MM.1S (cell line): ENCODE measurements at regions not wholly inside any gene's neighbourhood (a gene's known extent, or its start where the extent isn't known, plus 50 kb on each side); places are given as distances from the start of the nearest gene placed in this dataset.

Source experiments
- DNase-seq: peaks from one replicate; pipeline ENCODE4 v3.0.0-alpha.2; 2015
- H2AFZ ChIP-seq: fragments of 300-600 bp; sonication (generic); 2 replicates; pipeline ENCODE4 v1.6.0; 2016; ENCODE audit warnings: antibody characterized with exemption, low read length
- H3F3A ChIP-seq: fragments of 300-600 bp; sonication (generic); 2 replicates; pipeline ENCODE4 v1.6.1; 2016; ENCODE audit warnings: mild to moderate bottlenecking, antibody characterized with exemption, low read length, moderate library complexity, mixed read lengths; ENCODE audit not compliant: insufficient read depth
- H3K27ac ChIP-seq: fragments of 300-600 bp; sonication (generic); 2 replicates; pipeline ENCODE4 v1.5.1; 2016; ENCODE audit warnings: mild to moderate bottlenecking, low read length
- H3K27me3 ChIP-seq: fragments of 300-600 bp; sonication (generic); replicated peaks from 2 replicates; pipeline ENCODE4 v1.6.0; 2016; ENCODE audit warnings: low read length; ENCODE audit not compliant: insufficient read depth
- H3K36me3 ChIP-seq: fragments of 300-600 bp; sonication (generic); replicated peaks from 2 replicates; pipeline ENCODE4 v1.6.1; 2016; ENCODE audit warnings: mild to moderate bottlenecking, low read length, mixed read lengths; ENCODE audit not compliant: insufficient read depth
- H3K4me1 ChIP-seq: fragments of 300-600 bp; sonication (generic); 2 replicates; pipeline ENCODE4 v1.6.1; 2016; ENCODE audit warnings: low read length, mixed read lengths
- H3K4me2 ChIP-seq: fragments of 300-600 bp; sonication (generic); 2 replicates; pipeline ENCODE4 v1.6.0; 2016; ENCODE audit warnings: low read depth, low read length
- H3K4me3 ChIP-seq: fragments of 300-600 bp; sonication (generic); 2 replicates; pipeline ENCODE4 v1.5.1; 2016; ENCODE audit warnings: low read length, mixed read lengths
- H3K79me2 ChIP-seq: fragments of 300-600 bp; sonication (generic); 2 replicates; pipeline ENCODE4 v1.6.1; 2016; ENCODE audit warnings: mixed run types, low read length, mixed read lengths
- H3K9ac ChIP-seq: fragments of 300-600 bp; sonication (generic); 2 replicates; pipeline ENCODE4 v1.6.1; 2016; ENCODE audit warnings: low read length, mixed read lengths
- H3K9me2 ChIP-seq: fragments of 300-600 bp; sonication (generic); replicated peaks from 2 replicates; pipeline ENCODE4 v1.6.1; 2016; ENCODE audit warnings: mild to moderate bottlenecking, low read length, mixed read lengths; ENCODE audit not compliant: insufficient read depth
- H3K9me3 ChIP-seq: fragments of 300-600 bp; sonication (generic); replicated peaks from 2 replicates; pipeline ENCODE4 v1.6.1; 2016; ENCODE audit warnings: mild to moderate bottlenecking, low read length, mixed read lengths; ENCODE audit not compliant: insufficient read depth
- H4K20me1 ChIP-seq: fragments of 300-600 bp; sonication (generic); 2 replicates; pipeline ENCODE4 v1.6.1; 2016; ENCODE audit warnings: mild to moderate bottlenecking, low read length, moderate library complexity, mixed read lengths; ENCODE audit not compliant: insufficient read depth
- EZH2 ChIP-seq: fragments of 300-600 bp; sonication (generic); optimal IDR thresholded peaks from 2 replicates; pipeline ENCODE3; 2017; ENCODE audit warnings: low read depth, mild to moderate bottlenecking, antibody characterized with exemption, low read length, mixed read lengths
- EZH2phosphoT487 ChIP-seq: fragments of 300-600 bp; sonication (generic); IDR thresholded peaks from 2 replicates; pipeline ENCODE4 v1.6.1; 2018; ENCODE audit warnings: antibody characterized with exemption, low read length
- TF ChIP-seq, protein P1 (sequence below): fragments of 300-600 bp; sonication (generic); IDR thresholded peaks from 2 replicates; pipeline ENCODE4 v1.5.1; 2016; ENCODE audit warnings: antibody characterized with exemption, low read length, mixed read lengths

DNA sequence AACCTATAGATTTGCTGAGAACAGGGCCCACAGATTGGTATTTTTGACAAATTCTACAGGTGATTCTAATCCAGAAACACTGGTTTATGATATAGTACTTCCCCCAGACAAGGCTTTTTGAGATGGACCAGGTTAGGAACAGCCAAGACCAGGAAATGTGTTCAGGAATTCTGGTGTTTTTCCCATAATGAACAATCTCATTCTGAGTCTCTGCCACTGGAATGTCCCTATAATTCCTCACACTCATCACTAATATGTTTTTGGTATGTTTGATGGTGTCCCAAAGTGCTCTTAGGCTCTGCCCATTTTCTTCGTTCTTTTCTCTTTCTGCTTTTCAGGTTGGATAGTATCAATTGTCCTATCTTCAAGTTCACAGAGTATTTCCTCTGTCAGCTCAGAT lies 107.2 kb upstream of the IGFBP3 start:
- TF ChIP-seq EZH2: no peak
- TF ChIP-seq, protein P1, sequence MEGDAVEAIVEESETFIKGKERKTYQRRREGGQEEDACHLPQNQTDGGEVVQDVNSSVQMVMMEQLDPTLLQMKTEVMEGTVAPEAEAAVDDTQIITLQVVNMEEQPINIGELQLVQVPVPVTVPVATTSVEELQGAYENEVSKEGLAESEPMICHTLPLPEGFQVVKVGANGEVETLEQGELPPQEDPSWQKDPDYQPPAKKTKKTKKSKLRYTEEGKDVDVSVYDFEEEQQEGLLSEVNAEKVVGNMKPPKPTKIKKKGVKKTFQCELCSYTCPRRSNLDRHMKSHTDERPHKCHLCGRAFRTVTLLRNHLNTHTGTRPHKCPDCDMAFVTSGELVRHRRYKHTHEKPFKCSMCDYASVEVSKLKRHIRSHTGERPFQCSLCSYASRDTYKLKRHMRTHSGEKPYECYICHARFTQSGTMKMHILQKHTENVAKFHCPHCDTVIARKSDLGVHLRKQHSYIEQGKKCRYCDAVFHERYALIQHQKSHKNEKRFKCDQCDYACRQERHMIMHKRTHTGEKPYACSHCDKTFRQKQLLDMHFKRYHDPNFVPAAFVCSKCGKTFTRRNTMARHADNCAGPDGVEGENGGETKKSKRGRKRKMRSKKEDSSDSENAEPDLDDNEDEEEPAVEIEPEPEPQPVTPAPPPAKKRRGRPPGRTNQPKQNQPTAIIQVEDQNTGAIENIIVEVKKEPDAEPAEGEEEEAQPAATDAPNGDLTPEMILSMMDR: no peak
- TF ChIP-seq EZH2phosphoT487: no peak
- no peak overlapping the region for H2AFZ ChIP-seq
- no peaks in the 10 kb centered on the region for H3K79me2 ChIP-seq
- no peaks in the 10 kb centered on the region for H3K9me3 ChIP-seq
- peaks cover 5% of the 10 kb centered on the region for H3F3A ChIP-seq
- H3K4me1 ChIP-seq: peaks cover 45% of the 10 kb centered on the region
- no peaks in the 10 kb centered on the region for H3K36me3 ChIP-seq
- no peaks in the 10 kb centered on the region for H3K9me2 ChIP-seq
- H4K20me1 ChIP-seq: no peaks in the 10 kb centered on the region
- H3K9ac ChIP-seq: no peak overlapping the region
- no peak overlapping the region for H3K4me2 ChIP-seq
- no peak for DNase-seq
- no peaks in the 10 kb centered on the region for H3K27me3 ChIP-seq
- peak overlapping the region; percentile 71; the same call in 1 of the 2 replicates for H3K27ac ChIP-seq
- H3K4me3 ChIP-seq: no peak overlapping the region

DNA sequence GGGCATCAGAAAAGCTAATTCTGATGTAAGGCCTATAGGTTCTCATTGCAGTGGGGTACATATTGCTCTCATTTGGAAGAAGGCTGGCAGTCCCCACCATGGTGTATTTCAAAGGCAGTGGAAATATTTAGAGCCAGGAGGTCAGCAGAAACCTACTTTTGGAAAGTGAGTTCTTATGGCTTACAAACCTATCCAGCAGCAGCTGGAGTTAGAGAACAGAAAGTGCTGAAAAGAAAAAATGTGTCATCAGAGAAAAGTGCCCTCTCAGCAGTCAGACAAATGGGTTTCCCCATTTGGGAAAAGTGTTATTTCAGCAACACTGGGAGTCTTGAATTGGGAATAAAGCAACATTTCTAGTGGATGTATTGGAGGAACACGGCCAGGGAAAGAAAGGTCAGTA lies 105.7 kb upstream of the IGFBP3 start:
- H3K9ac ChIP-seq: 0 out of 2 replicates have a peak overlapping the region, but pooled peaks have one; percentile 13
- H2AFZ ChIP-seq: no peak overlapping the region
- H3K4me2 ChIP-seq: peak overlapping the region; percentile 31; the same call in 1 of the 2 replicates
- TF ChIP-seq, protein P1: no peak
- no peak for TF ChIP-seq EZH2
- no peak for TF ChIP-seq EZH2phosphoT487
- H3K4me1 ChIP-seq: peaks cover 45% of the 10 kb centered on the region
- no peaks in the 10 kb centered on the region for H3K36me3 ChIP-seq
- H3K27ac ChIP-seq: peak overlapping the region; percentile 52; the same call in 1 of the 2 replicates
- no peaks in the 10 kb centered on the region for H3K79me2 ChIP-seq
- peak; percentile 60 for DNase-seq
- H4K20me1 ChIP-seq: no peaks in the 10 kb centered on the region
- H3F3A ChIP-seq: peaks cover 5% of the 10 kb centered on the region
- no peaks in the 10 kb centered on the region for H3K9me3 ChIP-seq
- H3K9me2 ChIP-seq: no peaks in the 10 kb centered on the region
- H3K27me3 ChIP-seq: no peaks in the 10 kb centered on the region
- no peak overlapping the region for H3K4me3 ChIP-seq

DNA sequence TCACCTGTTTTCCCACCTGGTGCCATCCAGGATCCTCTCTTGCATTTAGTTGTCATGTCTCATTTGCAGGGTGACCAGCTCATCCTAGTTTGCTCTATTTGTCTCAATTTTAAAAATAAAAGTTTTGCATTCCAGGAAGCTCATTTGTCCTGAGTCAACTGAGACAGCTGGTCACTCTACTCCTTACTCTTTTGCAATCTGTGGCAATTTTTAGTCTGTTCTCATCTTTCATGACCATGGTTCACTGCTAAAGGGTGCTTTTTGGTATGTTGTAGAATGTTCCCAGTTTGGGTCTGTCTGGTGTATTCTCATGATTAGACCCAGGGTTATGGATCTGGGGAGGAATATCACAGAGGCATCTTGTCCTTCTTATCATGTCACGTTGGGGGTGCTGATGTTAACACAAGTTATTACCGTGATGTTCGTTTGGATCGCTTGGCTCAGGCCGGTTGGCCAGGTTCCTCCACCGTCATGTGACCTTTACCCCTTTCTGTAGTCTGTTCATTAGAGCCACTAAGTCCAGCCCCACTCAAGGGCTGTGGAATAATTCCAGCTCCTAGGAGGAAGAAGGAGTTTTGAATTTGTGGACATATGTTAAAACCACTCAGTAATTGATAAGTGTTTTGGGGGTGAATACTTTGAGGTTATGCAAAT lies 103.3 kb upstream of the IGFBP3 start:
- H3K4me1 ChIP-seq: peaks cover 37% of the 10 kb centered on the region
- H3K9me3 ChIP-seq: no peaks in the 10 kb centered on the region
- no peak overlapping the region for H3K4me2 ChIP-seq
- no peaks in the 10 kb centered on the region for H3K79me2 ChIP-seq
- H3K36me3 ChIP-seq: no peaks in the 10 kb centered on the region
- no peak overlapping the region for H3K9ac ChIP-seq
- H3K27me3 ChIP-seq: no peaks in the 10 kb centered on the region
- H2AFZ ChIP-seq: no peak overlapping the region
- H3K4me3 ChIP-seq: no peak overlapping the region
- no peak overlapping the region for H3K27ac ChIP-seq
- H3K9me2 ChIP-seq: no peaks in the 10 kb centered on the region
- H3F3A ChIP-seq: peaks cover 8% of the 10 kb centered on the region
- TF ChIP-seq EZH2phosphoT487 (no peak), EZH2 (no peak)
- TF ChIP-seq, protein P1: no peak
- DNase-seq: no peak
- H4K20me1 ChIP-seq: no peaks in the 10 kb centered on the region
